Kidney epithelial cell (primary cell): ENCODE measurements at regions not wholly inside any gene's neighbourhood (a gene's known extent, or its start where the extent isn't known, plus 50 kb on each side); places are given as distances from the start of the nearest gene placed in this dataset.

ENCODE experiments used
- DNase-seq: peaks from one replicate; pipeline ENCODE4 v3.0.0-alpha.2; 2010; ENCODE audit warnings: low read depth
- H3K27me3 ChIP-seq: 2 replicates; pipeline ENCODE4 v1.6.0; 2011; ENCODE audit warnings: low read length; ENCODE audit not compliant: control insufficient read depth, insufficient read depth
- H3K36me3 ChIP-seq: 2 replicates; pipeline ENCODE4 v1.5.1; 2011; ENCODE audit warnings: low read length; ENCODE audit not compliant: control insufficient read depth, insufficient read depth
- H3K4me3 ChIP-seq: 2 replicates; pipeline ENCODE4 v1.5.1; 2011; ENCODE audit warnings: low read depth, mild to moderate bottlenecking, control low read depth, low read length
- CTCF ChIP-seq: IDR thresholded peaks from 2 replicates; pipeline ENCODE4 v1.5.1; 2011; ENCODE audit warnings: mild to moderate bottlenecking, moderate library complexity, low read length, control low read depth, inconsistent platforms; ENCODE audit not compliant: insufficient read depth, poor library complexity, severe bottlenecking

- TF ChIP-seq CTCF = no peak
- H3K4me3 ChIP-seq = no peak overlapping the region
Observed at GRCh38 chr6:144885817-144886216, 600.7 kb downstream of the UTRN start.

GRCh38 chr6:144886682-144887081, 601.5 kb downstream of the UTRN start:
- no peak for TF ChIP-seq CTCF
- Histone ChIP-seq H3K27me3 (no peaks in the 10 kb centered on the region), H3K36me3 (no peaks in the 10 kb centered on the region), H3K4me3 (no peak overlapping the region)
- no peak for DNase-seq

More at GRCh38 chr6:144885817-144886216, 600.7 kb downstream of the UTRN start:
- Histone ChIP-seq H3K36me3 (no peaks in the 10 kb centered on the region), H3K27me3 (no peaks in the 10 kb centered on the region)
- no peak for DNase-seq

DNA sequence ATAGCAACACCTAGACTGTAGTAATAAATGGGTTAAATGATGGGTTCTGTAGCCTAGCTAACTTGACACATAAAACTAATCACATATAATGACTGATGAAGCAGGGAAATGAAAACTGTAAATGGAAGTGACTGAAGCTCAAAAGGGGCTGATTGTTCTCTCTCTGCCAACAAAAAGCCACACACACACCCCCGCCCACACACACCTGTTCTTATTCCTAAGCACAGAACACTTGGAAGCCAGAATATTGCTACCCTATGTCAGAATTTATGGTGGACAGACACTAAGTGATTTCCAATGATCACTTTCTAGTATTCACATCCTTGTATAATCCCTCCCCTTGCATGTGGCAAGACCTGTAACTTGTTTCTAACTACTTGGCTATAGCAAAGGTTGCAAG, 603.5 kb downstream of the UTRN start:
- no peak for TF ChIP-seq CTCF
- H3K4me3 ChIP-seq = no peak overlapping the region

DNA sequence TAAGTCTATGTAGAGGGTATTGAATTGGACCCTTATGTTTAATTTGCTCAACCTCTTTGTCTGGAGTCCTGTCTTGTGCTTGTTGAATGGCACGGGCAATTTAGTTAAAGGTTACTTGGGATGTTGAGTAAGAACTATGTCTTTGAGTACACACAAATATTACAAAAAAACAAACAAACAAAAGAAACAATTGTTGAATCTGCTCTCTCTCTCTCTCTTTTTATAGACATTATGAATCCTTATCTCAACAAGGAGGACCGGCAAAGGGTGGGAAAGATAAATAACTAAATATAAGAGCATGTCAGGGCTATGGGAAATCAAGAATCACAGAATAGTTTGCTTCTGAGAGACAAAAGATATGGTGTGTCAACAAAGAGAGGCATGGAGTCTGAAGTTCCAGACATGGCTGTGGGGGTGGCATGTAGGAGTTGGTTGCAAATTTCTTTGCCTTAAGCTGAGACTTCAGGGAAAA, 608.6 kb downstream of the UTRN start:
- TF ChIP-seq CTCF = no peak
- no peak overlapping the region for H3K4me3 ChIP-seq
- no peak for DNase-seq
- no peaks in the 10 kb centered on the region for H3K27me3 ChIP-seq
- H3K36me3 ChIP-seq = no peaks in the 10 kb centered on the region

More for the DNA sequence above, 603.5 kb downstream of the UTRN start:
- H3K27me3 ChIP-seq = no peaks in the 10 kb centered on the region
- H3K36me3 ChIP-seq = no peaks in the 10 kb centered on the region
- no peak for DNase-seq

- no peak for DNase-seq
- Histone ChIP-seq H3K36me3 (no peaks in the 10 kb centered on the region), H3K4me3 (no peak overlapping the region), H3K27me3 (no peaks in the 10 kb centered on the region)
- TF ChIP-seq CTCF = no peak
Observed at GRCh38 chr6:144894240-144894639, 609.1 kb downstream of the UTRN start.
